Stimulated activated CD8-positive, alpha-beta memory T cell treated with anti-CD3 and anti-CD28 coated beads, Interleukin-15, amount 100 ng/mL, for 4 hours (primary cell): ENCODE measurements at regions not wholly inside any gene's neighbourhood (a gene's known extent, or its start where the extent isn't known, plus 50 kb on each side); places are given as distances from the start of the nearest gene placed in this dataset.

ENCODE experiments used
- DNase-seq, 2 donors: peaks; one replicate each; pipeline ENCODE4 v3.0.0-alpha.2; 2020; ENCODE audit warnings: low read depth in 2 of 2

DNA sequence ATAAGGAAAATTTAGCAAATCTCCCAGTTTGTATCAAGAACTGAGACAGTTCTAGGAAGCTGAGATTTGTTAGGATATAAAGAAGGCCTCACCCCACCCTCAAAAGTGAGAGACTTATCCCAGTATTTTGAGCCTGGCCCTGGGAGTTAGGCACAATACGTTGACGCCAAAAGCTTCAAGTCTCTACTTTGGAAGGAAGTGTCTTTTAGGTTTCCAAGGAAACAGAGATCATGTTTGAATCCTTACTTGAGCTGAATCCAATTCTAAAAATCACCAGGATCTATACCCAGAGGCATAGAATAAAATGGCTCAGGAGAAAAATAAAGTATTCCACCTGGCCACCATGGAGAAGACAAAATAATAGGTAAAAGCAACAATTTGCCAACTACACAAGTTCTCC is 115.9 kb upstream of the NRG3 start:
- DNase-seq: no peak

- no peak for DNase-seq
These were observed 90.8 kb upstream of the NRG3 start for GRCh38 chr10:81784111-81784597.

GRCh38 chr10:81792729-81793128 is 82.3 kb upstream of the NRG3 start:
- no peak for DNase-seq

DNA sequence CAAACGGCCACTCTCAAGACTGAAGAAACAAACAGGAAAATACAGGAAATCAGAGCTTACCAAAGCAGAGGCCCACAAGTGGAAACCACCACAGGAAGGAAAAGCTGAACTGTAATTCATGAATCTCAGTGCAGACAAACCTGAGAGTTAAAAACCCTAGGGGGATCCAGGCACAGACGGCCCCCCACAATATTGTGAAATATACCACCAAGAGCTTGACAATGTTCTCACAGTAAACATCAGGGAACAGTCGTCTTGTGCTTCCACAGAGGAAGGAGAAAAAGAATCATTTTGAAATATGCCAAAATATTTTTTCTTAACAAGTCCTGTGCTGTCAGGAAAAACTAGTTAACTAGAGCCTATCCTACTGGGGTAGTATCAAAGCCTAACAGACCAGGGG is 68.2 kb upstream of the NRG3 start:
- DNase-seq: no peak

DNA sequence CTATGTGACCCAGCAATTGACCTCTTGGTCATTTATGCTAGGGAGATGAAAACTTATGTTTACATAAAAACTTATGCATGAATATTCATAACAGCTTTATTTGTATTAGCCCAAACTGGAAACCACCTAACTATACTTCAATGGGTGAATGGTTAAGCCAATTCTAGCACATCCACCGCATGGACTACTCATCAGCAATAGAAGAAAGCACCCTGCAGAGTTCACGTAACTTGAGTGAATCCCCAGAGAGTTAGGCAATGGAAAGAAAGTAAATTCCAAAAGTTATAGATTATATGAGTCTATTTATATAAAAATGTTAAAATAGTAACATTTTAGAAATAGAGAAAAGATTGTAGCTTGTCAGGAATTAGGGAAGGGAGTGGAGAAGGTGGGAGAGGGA is 60.2 kb upstream of the NRG3 start:
- DNase-seq: no peak

GRCh38 chr10:81817596-81818170 is 57.3 kb upstream of the NRG3 start:
- no peak for DNase-seq

- DNase-seq: no peak
These were observed 54.6 kb upstream of the NRG3 start for GRCh38 chr10:81820418-81820817.
